ENCODE measurements at regions not wholly inside any gene's neighbourhood (a gene's known extent, or its start where the extent isn't known, plus 50 kb on each side); places are given as distances from the start of the nearest gene placed in this dataset.

DNA sequence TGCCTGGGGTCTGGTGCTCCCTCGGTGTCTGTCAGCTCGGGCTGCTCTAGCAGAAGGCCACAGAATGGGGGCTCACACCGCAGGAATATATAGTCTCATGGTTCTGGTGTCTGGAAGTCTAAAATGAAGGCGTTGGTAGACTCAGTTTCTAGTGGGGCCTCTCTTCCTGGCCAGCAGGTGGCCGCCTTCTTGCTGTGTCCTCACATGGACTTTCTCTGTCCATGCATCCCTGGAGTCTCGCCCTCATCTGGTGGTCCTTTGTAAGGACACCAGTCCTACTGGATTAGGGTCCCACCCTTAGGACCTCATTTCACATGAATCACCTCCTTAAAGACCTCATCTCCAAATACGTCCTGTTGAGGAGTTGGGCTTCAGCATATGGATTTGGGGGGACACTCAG is 65.7 kb downstream of the RRM2 start:
- TF ChIP-seq, protein P1, sequence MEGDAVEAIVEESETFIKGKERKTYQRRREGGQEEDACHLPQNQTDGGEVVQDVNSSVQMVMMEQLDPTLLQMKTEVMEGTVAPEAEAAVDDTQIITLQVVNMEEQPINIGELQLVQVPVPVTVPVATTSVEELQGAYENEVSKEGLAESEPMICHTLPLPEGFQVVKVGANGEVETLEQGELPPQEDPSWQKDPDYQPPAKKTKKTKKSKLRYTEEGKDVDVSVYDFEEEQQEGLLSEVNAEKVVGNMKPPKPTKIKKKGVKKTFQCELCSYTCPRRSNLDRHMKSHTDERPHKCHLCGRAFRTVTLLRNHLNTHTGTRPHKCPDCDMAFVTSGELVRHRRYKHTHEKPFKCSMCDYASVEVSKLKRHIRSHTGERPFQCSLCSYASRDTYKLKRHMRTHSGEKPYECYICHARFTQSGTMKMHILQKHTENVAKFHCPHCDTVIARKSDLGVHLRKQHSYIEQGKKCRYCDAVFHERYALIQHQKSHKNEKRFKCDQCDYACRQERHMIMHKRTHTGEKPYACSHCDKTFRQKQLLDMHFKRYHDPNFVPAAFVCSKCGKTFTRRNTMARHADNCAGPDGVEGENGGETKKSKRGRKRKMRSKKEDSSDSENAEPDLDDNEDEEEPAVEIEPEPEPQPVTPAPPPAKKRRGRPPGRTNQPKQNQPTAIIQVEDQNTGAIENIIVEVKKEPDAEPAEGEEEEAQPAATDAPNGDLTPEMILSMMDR (IDR thresholded peaks at IDR 0.05), result no peak
- TF ChIP-seq POLR2A (IDR thresholded peaks at IDR 0.05), result no peak
- no peak for TF ChIP-seq POLR2AphosphoS5 (IDR thresholded peaks at IDR 0.05)
